Erythroblast (primary cell): ENCODE measurements at regions not wholly inside any gene's neighbourhood (a gene's known extent, or its start where the extent isn't known, plus 50 kb on each side); places are given as distances from the start of the nearest gene placed in this dataset.

Source experiments
- GATA1 ChIP-seq: IDR thresholded peaks from 2 replicates; pipeline ENCODE4 v1.6.1; 2011; ENCODE audit warnings: low read depth, mild to moderate bottlenecking, control low read depth, low read length, moderate library complexity
- POLR2A ChIP-seq: IDR thresholded peaks from 2 replicates; pipeline ENCODE4 v1.6.1; 2011; ENCODE audit warnings: mild to moderate bottlenecking, low read length

- TF ChIP-seq POLR2A (no peak), GATA1 (no peak)
Measured at GRCh38 chr11:110878513-110878912, 166.3 kb upstream of the ARHGAP20 start.
